Fibroblast of villous mesenchyme (primary cell): ENCODE measurements at regions not wholly inside any gene's neighbourhood (a gene's known extent, or its start where the extent isn't known, plus 50 kb on each side); places are given as distances from the start of the nearest gene placed in this dataset.
A peak's percentile ranks its signal among the peaks of the same experiment; 100 is the strongest.

Experiments
- DNase-seq: peaks from one replicate; pipeline ENCODE4 v3.0.0-alpha.2; 2010; ENCODE audit warnings: low read depth
- H3K4me3 ChIP-seq: 2 replicates; pipeline ENCODE4 v1.5.1; 2011; ENCODE audit warnings: low read depth, mild to moderate bottlenecking, low read length
- CTCF ChIP-seq: IDR thresholded peaks from 2 replicates; pipeline ENCODE4 v1.5.1; 2012; ENCODE audit warnings: low read depth, mild to moderate bottlenecking, low read length; ENCODE audit not compliant: insufficient read depth

GRCh38 chr2:207276858-207277257 is 111.1 kb upstream of the KLF7 start:
- TF ChIP-seq CTCF = no peak
- H3K4me3 ChIP-seq = no peak overlapping the region
- no peak for DNase-seq

GRCh38 chr2:207279520-207279919 is 113.8 kb upstream of the KLF7 start:
- no peak for DNase-seq
- TF ChIP-seq CTCF = no peak
- H3K4me3 ChIP-seq = no peak overlapping the region

- no peak for TF ChIP-seq CTCF
- H3K4me3 ChIP-seq = no peak overlapping the region
- no peak for DNase-seq
These were observed 115.7 kb upstream of the KLF7 start for GRCh38 chr2:207281436-207281835.

GRCh38 chr2:207282916-207283315 is 117.2 kb upstream of the KLF7 start:
- no peak for TF ChIP-seq CTCF
- H3K4me3 ChIP-seq = no peak overlapping the region
- peak; percentile 44 for DNase-seq

GRCh38 chr2:207283356-207283755 is 117.6 kb upstream of the KLF7 start:
- H3K4me3 ChIP-seq = no peak overlapping the region
- no peak for DNase-seq
- TF ChIP-seq CTCF = peak; percentile 21

GRCh38 chr2:207284556-207285472 is 119.1 kb upstream of the KLF7 start:
- DNase-seq = no peak
- no peak for TF ChIP-seq CTCF
- no peak overlapping the region for H3K4me3 ChIP-seq

- peak; percentile 25 for DNase-seq
- no peak for TF ChIP-seq CTCF
- H3K4me3 ChIP-seq = no peak overlapping the region
These were observed 119.7 kb upstream of the KLF7 start for GRCh38 chr2:207285473-207285815.
